Endothelial cell of umbilical vein (primary cell): ENCODE measurements at regions not wholly inside any gene's neighbourhood (a gene's known extent, or its start where the extent isn't known, plus 50 kb on each side); places are given as distances from the start of the nearest gene placed in this dataset.

Experiments
- BruUV-seq: library from RNA; stranded (reverse); fragments of 400-500 nt; replicated peaks from 2 replicates; lab custom pipeline; 2021; lab: Mats Ljungman, UMichigan
- CTCF ChIA-PET: fragments of 300-600, 350-600 bp; sonication (Branson Sonifier 250); formaldehyde crosslinking; loops from one replicate; lab custom pipeline; 2021; ENCODE audit warnings: antibody characterized with exemption, inconsistent platforms; lab: Charles Lee
- POLR2A ChIA-PET: fragments of 300-600, 350-600 bp; sonication (Branson Sonifier 250); formaldehyde crosslinking; loops from one replicate; lab custom pipeline; 2021; ENCODE audit warnings: antibody characterized with exemption, inconsistent platforms; lab: Charles Lee
- DNase-seq: peaks from one replicate; pipeline ENCODE4 v3.0.0-alpha.2; 2011; ENCODE audit warnings: low read depth, low spot score
- FAIRE-seq: peaks from 2 replicates; lab custom pipeline; 2011; peaks lifted over from hg19 to GRCh38; lab: Jason Lieb, UNC
- H2AFZ ChIP-seq: 2 replicates; pipeline ENCODE4 v1.6.0; 2012; ENCODE audit warnings: low read depth, low read length, control low read depth, inconsistent platforms
- H3K27ac ChIP-seq: 2 replicates; pipeline ENCODE4 v1.5.1; 2011; ENCODE audit warnings: low read depth, mild to moderate bottlenecking, control low read depth, low read length, moderate library complexity; ENCODE audit not compliant: insufficient read depth
- H3K27me3 ChIP-seq, 2 experiments: 2 replicates each; pipeline versions ENCODE4 v1.6.0 to v1.6.1; 2011; ENCODE audit warnings: low read length in 2 of 2, mixed read lengths in 1 of 2; ENCODE audit not compliant: control insufficient read depth in 2 of 2, insufficient read depth in 2 of 2
- H3K36me3 ChIP-seq, 2 experiments: 2 replicates in 1 of 2; 3 replicates in 1 of 2; pipeline ENCODE4 v1.5.1; 2011; ENCODE audit warnings: low read length in 2 of 2, mild to moderate bottlenecking in 1 of 2, moderate library complexity in 1 of 2; ENCODE audit not compliant: control insufficient read depth in 2 of 2, insufficient read depth in 2 of 2; ENCODE audit errors: extremely low read depth in 1 of 2
- H3K4me1 ChIP-seq: 3 replicates; pipeline ENCODE4 v1.5.1; 2011; ENCODE audit warnings: mild to moderate bottlenecking, low read length; ENCODE audit not compliant: control insufficient read depth, insufficient read depth; ENCODE audit errors: extremely low read depth
- H3K4me2 ChIP-seq: 2 replicates; pipeline ENCODE4 v1.6.1; 2011; ENCODE audit warnings: low read length, control low read depth, mixed read lengths; ENCODE audit not compliant: insufficient read depth
- H3K4me3 ChIP-seq, 3 experiments: fragments of 200-600 bp in 1 of 3; sonication (generic), shearing (Covaris generic) in 1 of 3; replicated peaks in 1 of 3; 2 replicates each; pipeline ENCODE4 v1.5.1; 2011 to 2016; ENCODE audit warnings: control low read depth in 3 of 3, low read length in 3 of 3, mild to moderate bottlenecking in 2 of 3, inconsistent platforms in 1 of 3, low read depth in 1 of 3, moderate library complexity in 1 of 3; ENCODE audit not compliant: insufficient read depth in 1 of 3
- H3K79me2 ChIP-seq: 2 replicates; pipeline ENCODE4 v1.6.0; 2012; ENCODE audit warnings: low read length, inconsistent platforms; ENCODE audit not compliant: control insufficient read depth, insufficient read depth
- H3K9ac ChIP-seq: replicated peaks from 2 replicates; pipeline ENCODE3; 2011; ENCODE audit warnings: low read length, control low read depth; ENCODE audit not compliant: insufficient read depth; ENCODE audit errors: extremely low read depth
- H3K9me1 ChIP-seq: replicated peaks from 3 replicates; pipeline ENCODE4 v1.6.0; 2011; ENCODE audit warnings: mild to moderate bottlenecking, low read length; ENCODE audit not compliant: control insufficient read depth, insufficient read depth; ENCODE audit errors: extremely low read depth
- H3K9me3 ChIP-seq: replicated peaks from 2 replicates; pipeline ENCODE4 v1.5.1; 2012; ENCODE audit warnings: low read length, inconsistent platforms; ENCODE audit not compliant: control insufficient read depth, insufficient read depth
- H4K20me1 ChIP-seq: replicated peaks from 2 replicates; pipeline ENCODE3; 2011; ENCODE audit warnings: mild to moderate bottlenecking, low read length; ENCODE audit not compliant: control insufficient read depth, insufficient read depth; ENCODE audit errors: extremely low read depth
- EZH2 ChIP-seq: IDR thresholded peaks from 2 replicates; pipeline ENCODE4 v1.6.1; 2012; ENCODE audit warnings: borderline replicate concordance, low read depth, mild to moderate bottlenecking, moderate library complexity, low read length, inconsistent platforms; ENCODE audit not compliant: severe bottlenecking
- FOS ChIP-seq: IDR thresholded peaks from 2 replicates; pipeline ENCODE4 v1.6.1; 2011; ENCODE audit warnings: mild to moderate bottlenecking, low read length, moderate library complexity, borderline replicate concordance; ENCODE audit not compliant: insufficient read depth
- GATA2 ChIP-seq: IDR thresholded peaks from 2 replicates; pipeline ENCODE4 v1.7.0; 2011; ENCODE audit warnings: low read depth, mild to moderate bottlenecking, moderate library complexity, mixed read lengths, low read length; ENCODE audit not compliant: insufficient read length, insufficient read depth
- JUN ChIP-seq: IDR thresholded peaks from 2 replicates; pipeline ENCODE4 v1.6.1; 2011; ENCODE audit warnings: borderline replicate concordance, low read depth; ENCODE audit not compliant: insufficient read length, insufficient read depth
- MYC ChIP-seq: IDR thresholded peaks from one replicate; pipeline ENCODE4 v1.6.1; 2011; ENCODE audit warnings: mild to moderate bottlenecking, low read depth, low read length
- POLR2A ChIP-seq: IDR thresholded peaks from 2 replicates; pipeline ENCODE4 v1.6.1; 2012; ENCODE audit warnings: low read depth, mild to moderate bottlenecking, control low read depth, low read length
- POLR2AphosphoS5 ChIP-seq: IDR thresholded peaks from 2 replicates; pipeline ENCODE4 v1.6.1; 2012; ENCODE audit warnings: low read depth, mild to moderate bottlenecking, control low read depth, low read length, moderate library complexity; ENCODE audit not compliant: insufficient read depth
- dilution Hi-C: fragments of 300-500 bp; cut with MboI; formaldehyde crosslinking; loops from one replicate; pipeline ENCODE4 v1.15.0; 2019; ENCODE audit warnings: low sequenced_read_pairs; ENCODE audit not compliant: extremely low pct_ligation_motif_present
- intact Hi-C: fragments of 100-400 bp; cut with micrococcal nuclease; formaldehyde crosslinking; loops from one replicate; pipeline ENCODE4 v1.10.0; 2022
- TF ChIP-seq, protein P1 (sequence below), 2 donors: IDR thresholded peaks; 1 replicate in 1 of 2; 2 replicates in 1 of 2; pipeline ENCODE4 v1.5.1; 2011; ENCODE audit warnings: low read length in 2 of 2, mild to moderate bottlenecking in 2 of 2, moderate library complexity in 2 of 2, control low read depth in 1 of 2, inconsistent platforms in 1 of 2, low read depth in 1 of 2; ENCODE audit not compliant: insufficient read depth in 1 of 2; ENCODE audit errors: extremely low read depth in 1 of 2
- TF ChIP-seq, protein P2 (sequence below): IDR thresholded peaks from 2 replicates; pipeline ENCODE4 v1.6.1; 2011; ENCODE audit not compliant: insufficient read depth, insufficient read length

DNA sequence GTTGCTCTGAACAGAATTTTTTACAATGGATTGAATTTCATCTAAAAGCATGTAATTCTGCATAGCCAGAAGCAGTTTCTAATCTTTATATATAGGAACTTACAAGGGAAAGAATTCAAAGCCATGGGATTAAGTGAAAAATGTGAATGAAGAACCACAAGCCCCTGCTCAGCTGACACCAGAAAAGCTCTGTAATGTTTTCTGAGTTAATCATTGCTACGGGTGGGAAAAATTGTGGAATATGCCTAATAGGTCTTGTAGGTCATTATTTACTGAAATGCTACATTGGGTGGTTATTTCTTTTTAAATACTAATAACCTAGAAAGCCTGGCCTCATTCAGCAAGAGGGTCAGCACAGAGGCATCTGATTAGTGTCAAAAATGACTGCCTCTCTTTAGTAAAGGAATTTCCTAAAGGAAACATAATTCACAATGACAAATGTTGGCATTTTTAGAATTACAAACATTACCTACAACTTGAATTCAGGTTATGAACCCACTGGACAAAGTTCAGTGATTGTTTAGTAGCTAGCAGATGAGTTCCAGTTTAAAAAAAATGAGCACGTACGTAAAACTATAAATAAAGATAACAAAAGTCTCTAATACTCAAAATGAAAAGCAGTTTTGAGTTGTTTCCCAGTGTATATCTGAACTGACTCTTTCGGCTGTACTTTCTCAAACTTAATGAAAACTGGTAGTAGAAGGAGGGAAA lies 75.3 kb downstream of the BMP4 start:
- dilution Hi-C loops, result no loop called here
- Histone ChIP-seq H2AFZ (peak overlapping the region; percentile 13), H3K79me2 (no peaks in the 10 kb centered on the region), H3K9me1 (no peaks in the 10 kb centered on the region), H3K4me1 (peaks cover 71% of the 10 kb centered on the region), H3K4me3 (peak overlapping the region in 1 of 3 experiments; percentile 35), H3K27me3 (no peaks in the 10 kb centered on the region), H3K9ac (peak overlapping the region; percentile 61), H3K4me2 (peak overlapping the region; percentile 72), H3K27ac (peak overlapping the region; percentile 85), H3K9me3 (no peaks in the 10 kb centered on the region), H4K20me1 (no peaks in the 10 kb centered on the region), H3K36me3 (no peaks in the 10 kb centered on the region)
- no peak for TF ChIP-seq MYC
- peak; percentile 75 for TF ChIP-seq GATA2
- TF ChIP-seq, protein P1, sequence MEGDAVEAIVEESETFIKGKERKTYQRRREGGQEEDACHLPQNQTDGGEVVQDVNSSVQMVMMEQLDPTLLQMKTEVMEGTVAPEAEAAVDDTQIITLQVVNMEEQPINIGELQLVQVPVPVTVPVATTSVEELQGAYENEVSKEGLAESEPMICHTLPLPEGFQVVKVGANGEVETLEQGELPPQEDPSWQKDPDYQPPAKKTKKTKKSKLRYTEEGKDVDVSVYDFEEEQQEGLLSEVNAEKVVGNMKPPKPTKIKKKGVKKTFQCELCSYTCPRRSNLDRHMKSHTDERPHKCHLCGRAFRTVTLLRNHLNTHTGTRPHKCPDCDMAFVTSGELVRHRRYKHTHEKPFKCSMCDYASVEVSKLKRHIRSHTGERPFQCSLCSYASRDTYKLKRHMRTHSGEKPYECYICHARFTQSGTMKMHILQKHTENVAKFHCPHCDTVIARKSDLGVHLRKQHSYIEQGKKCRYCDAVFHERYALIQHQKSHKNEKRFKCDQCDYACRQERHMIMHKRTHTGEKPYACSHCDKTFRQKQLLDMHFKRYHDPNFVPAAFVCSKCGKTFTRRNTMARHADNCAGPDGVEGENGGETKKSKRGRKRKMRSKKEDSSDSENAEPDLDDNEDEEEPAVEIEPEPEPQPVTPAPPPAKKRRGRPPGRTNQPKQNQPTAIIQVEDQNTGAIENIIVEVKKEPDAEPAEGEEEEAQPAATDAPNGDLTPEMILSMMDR (IDR thresholded peaks at IDR 0.05; ENCODE audit: extremely low read depth in 1 of 2, insufficient read depth in 1 of 2, low read depth in 1 of 2, low read length in 2 of 2), result no peak
- TF ChIP-seq, protein P2, sequence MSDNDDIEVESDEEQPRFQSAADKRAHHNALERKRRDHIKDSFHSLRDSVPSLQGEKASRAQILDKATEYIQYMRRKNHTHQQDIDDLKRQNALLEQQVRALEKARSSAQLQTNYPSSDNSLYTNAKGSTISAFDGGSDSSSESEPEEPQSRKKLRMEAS, result no peak
- peak; percentile 27 for TF ChIP-seq JUN
- peak; percentile 55 for TF ChIP-seq POLR2A
- peak; percentile 26 for TF ChIP-seq FOS
- peak; percentile 61 for TF ChIP-seq POLR2AphosphoS5
- no peak for TF ChIP-seq EZH2
- BruUV-seq, result no TSS peak
- intact Hi-C loops, result loop anchor here (1.0 to 2.0 kb wide), 5 partner anchors 9 to 166 kb away; no protein-coding TSS in a partner anchor
- POLR2A ChIA-PET, result interaction anchor here (0.9 to 1.9 kb wide), 2 partner anchors 71 to 73 kb away, joined by 7 to 9 read pairs; no protein-coding TSS in a partner anchor
- peak; percentile 47 for FAIRE-seq
- CTCF ChIA-PET, result interaction anchor here (0.8 to 2.2 kb wide), 8 partner anchors 9 to 457 kb away, joined by 3 to 7 read pairs (median 4); no protein-coding TSS in a partner anchor
- peak; percentile 87 for DNase-seq
